Kidney (tissue), 13 donors: ENCODE measurements at regions not wholly inside any gene's neighbourhood (a gene's known extent, or its start where the extent isn't known, plus 50 kb on each side); places are given as distances from the start of the nearest gene placed in this dataset.
A peak's percentile ranks its signal among the peaks of the same experiment; 100 is the strongest.
"Not testable (repeated sequence)": the region's sequence is repeated elsewhere in the genome, so short reads cannot be mapped to it uniquely, and the experiment has no call there.

ENCODE experiments used
- DNase-seq, 5 donors: peaks; one replicate each; pipeline ENCODE4 v3.0.0-alpha.2; 2013 to 2020
- FAIRE-seq: peaks from 2 replicates; lab custom pipeline; 2012; peaks lifted over from hg19 to GRCh38; lab: Jason Lieb, UNC
- H3K27ac ChIP-seq, 2 donors: one replicate each; pipeline ENCODE4 v1.7.0; 2013; ENCODE audit warnings: low read depth in 2 of 2, low read length in 2 of 2, inconsistent platforms in 1 of 2
- H3K27me3 ChIP-seq: one replicate; pipeline ENCODE4 v1.7.1; 2013; ENCODE audit warnings: low read length, inconsistent platforms; ENCODE audit not compliant: control insufficient read depth, insufficient read depth
- H3K36me3 ChIP-seq, 3 donors: one replicate each; pipeline versions ENCODE4 v1.7.0 to v1.7.1; 2013; ENCODE audit warnings: low read length in 3 of 3, control low read depth in 1 of 3, inconsistent platforms in 1 of 3; ENCODE audit not compliant: insufficient read depth in 3 of 3, control insufficient read depth in 2 of 3
- H3K4me1 ChIP-seq, 3 donors: one replicate each; pipeline versions ENCODE4 v1.7.0 to v1.7.1; 2013; ENCODE audit warnings: low read length in 3 of 3, inconsistent platforms in 1 of 3, low read depth in 1 of 3; ENCODE audit not compliant: control insufficient read depth in 2 of 3, insufficient read depth in 2 of 3
- H3K4me3 ChIP-seq, 3 donors: one replicate each; pipeline versions ENCODE4 v1.7.0 to v1.8.1; 2013; ENCODE audit warnings: low read length in 3 of 3, control low read depth in 1 of 3, inconsistent platforms in 1 of 3
- H3K9ac ChIP-seq, 3 donors: one replicate each; pipeline versions ENCODE4 v1.7.0 to v1.7.1; 2013; ENCODE audit warnings: low read length in 3 of 3, control low read depth in 1 of 3, inconsistent platforms in 1 of 3
- H3K9me3 ChIP-seq, 3 donors: one replicate each; pipeline versions ENCODE4 v1.7.0 to v1.7.1; 2013; ENCODE audit warnings: low read length in 3 of 3, control low read depth in 1 of 3, inconsistent platforms in 1 of 3; ENCODE audit not compliant: control insufficient read depth in 2 of 3, insufficient read depth in 1 of 3
- intact Hi-C: fragments of 100-400 bp; cut with DNase I; formaldehyde crosslinking; loops from one replicate; pipeline ENCODE4 v1.11.1; 2022
- TF ChIP-seq, protein P1 (sequence below): IDR thresholded peaks from 3 replicates; pipeline ENCODE4 v1.5.1; 2012; ENCODE audit warnings: mild to moderate bottlenecking, moderate library complexity, borderline replicate concordance; ENCODE audit not compliant: insufficient read depth; ENCODE audit errors: extremely low read depth
- donor health status: control.
- donor health status: control.
- donor health status: control.
- donor health status: control.
- donor health status: control.
- donor health status: DM: yes; HTN: yes; CAD: no.
- donor health status: Normal renal cell carcinoma (clear cell type).

DNA sequence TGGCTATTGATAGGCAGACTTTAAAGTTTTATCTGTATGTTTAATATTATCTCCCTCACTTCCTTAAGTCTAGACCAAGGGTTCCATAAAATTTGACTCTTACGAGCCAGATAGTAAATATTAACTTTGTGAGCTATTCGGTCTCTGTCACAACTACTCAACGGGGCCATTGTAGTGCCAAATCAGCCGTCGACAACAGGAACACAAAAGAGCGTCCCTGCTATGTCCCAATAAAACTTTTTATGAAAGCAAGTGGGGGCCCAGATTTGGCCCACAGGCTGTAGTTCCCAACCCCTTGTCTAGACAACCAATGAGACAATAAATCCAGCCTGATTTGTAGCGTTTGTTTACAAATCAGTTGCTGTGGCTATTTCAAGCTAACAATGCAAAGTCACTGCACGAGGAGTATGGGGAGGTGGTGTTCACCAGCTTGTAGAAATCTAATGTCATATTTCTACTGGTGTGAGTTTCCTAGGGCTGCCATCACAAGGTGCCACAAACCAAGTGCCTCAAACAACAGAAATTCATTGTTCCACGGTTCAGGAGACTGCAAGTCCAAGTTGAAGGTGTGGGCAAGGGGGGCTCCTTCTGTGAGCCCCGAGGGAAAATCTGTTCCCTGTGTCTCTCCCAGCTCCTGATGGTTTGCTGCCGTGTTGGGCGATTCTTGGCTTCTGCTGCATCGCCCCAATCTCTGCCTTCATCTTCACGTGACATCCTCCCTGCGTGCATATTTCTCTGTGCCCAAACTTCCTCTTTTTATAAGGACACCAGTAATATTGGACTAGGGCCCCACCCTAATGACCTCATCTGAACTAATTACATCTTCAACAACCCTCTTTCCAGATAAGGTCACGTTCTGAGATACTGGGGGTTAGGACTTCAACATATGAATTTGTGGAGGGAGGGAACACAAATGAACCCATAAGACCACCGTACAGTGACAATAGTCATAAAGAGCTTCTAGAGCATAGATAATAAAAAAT is 356.0 kb upstream of the JARID2 start:
- Histone ChIP-seq H3K9me3 (no peaks in the 10 kb centered on the region), H3K4me1 (peaks cover 0 to 3% (median 0%) of the 10 kb centered on the region in 3 donors), H3K27me3 (no peaks in the 10 kb centered on the region), H3K27ac (no peak overlapping the region), H3K9ac (no peak overlapping the region), H3K4me3 (peak overlapping the region in 1 of 3 donors; percentile 20), H3K36me3 (no peaks in the 10 kb centered on the region)
- TF ChIP-seq, protein P1, sequence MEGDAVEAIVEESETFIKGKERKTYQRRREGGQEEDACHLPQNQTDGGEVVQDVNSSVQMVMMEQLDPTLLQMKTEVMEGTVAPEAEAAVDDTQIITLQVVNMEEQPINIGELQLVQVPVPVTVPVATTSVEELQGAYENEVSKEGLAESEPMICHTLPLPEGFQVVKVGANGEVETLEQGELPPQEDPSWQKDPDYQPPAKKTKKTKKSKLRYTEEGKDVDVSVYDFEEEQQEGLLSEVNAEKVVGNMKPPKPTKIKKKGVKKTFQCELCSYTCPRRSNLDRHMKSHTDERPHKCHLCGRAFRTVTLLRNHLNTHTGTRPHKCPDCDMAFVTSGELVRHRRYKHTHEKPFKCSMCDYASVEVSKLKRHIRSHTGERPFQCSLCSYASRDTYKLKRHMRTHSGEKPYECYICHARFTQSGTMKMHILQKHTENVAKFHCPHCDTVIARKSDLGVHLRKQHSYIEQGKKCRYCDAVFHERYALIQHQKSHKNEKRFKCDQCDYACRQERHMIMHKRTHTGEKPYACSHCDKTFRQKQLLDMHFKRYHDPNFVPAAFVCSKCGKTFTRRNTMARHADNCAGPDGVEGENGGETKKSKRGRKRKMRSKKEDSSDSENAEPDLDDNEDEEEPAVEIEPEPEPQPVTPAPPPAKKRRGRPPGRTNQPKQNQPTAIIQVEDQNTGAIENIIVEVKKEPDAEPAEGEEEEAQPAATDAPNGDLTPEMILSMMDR, result no peak
- FAIRE-seq, result no peak
- intact Hi-C loops, result no loop called here
- peak in 1 of 5 donors; percentile 54 for DNase-seq

DNA sequence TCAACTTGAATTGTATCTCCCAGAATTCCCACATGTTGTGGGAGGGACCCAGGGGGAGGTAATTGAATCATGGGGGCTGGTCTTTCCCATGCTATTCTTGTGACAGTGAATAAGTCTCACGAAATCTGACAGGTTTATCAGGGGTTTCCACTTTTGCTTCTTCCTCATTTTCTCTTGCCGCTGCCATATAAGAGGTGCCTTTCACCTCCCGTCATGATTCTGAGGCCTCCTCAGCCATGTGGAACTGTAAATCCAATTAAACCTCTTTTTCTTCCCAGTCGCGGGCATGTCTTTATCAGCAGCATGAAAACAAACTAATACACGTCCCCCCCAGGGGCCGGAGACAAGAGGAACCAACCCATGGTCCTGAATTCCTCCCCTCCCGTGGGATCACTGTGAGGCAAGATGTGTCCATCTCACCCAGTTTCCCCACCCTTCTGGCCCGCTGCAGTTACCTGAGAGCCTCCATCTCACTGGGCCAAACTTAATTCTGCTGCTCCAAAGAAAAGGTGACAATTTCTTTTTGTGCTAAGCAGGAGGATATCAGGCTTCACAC is 354.0 kb upstream of the JARID2 start:
- FAIRE-seq, H3K4me1 ChIP-seq, intact Hi-C loops, H3K36me3 ChIP-seq, H3K9ac ChIP-seq, H3K27ac ChIP-seq, H3K27me3 ChIP-seq, H3K4me3 ChIP-seq, H3K9me3 ChIP-seq, DNase-seq: not testable (repeated sequence)

DNA sequence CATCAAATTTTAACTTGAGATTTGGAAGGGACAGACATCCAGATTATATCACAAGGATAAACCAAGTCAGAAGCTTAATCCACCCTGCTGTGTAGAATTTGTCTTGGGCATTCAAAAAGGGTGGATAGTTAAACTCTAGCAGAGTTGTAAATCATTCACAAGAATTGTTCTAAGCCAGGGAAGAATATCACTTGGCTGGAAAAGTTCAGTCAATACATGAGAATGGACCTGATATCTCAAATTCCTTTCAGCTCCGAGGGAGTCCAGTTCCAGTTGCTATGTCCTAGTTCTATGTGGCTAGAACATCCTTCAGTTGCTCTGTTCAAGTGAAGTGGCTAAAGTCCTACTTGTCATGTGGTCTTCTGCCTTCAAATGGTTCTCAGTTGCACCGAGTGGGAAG is 351.8 kb upstream of the JARID2 start:
- no peak overlapping the region for H3K9ac ChIP-seq
- no peak overlapping the region for H3K27ac ChIP-seq
- TF ChIP-seq, protein P1, result no peak
- intact Hi-C loops, result no loop called here
- H3K4me3 ChIP-seq, result no peak overlapping the region
- H3K27me3 ChIP-seq, result no peaks in the 10 kb centered on the region
- H3K9me3 ChIP-seq, result no peaks in the 10 kb centered on the region
- DNase-seq (no peak), FAIRE-seq (no peak)
- peaks cover 0 to 3% (median 0%) of the 10 kb centered on the region in 3 donors for H3K4me1 ChIP-seq
- no peaks in the 10 kb centered on the region for H3K36me3 ChIP-seq

DNA sequence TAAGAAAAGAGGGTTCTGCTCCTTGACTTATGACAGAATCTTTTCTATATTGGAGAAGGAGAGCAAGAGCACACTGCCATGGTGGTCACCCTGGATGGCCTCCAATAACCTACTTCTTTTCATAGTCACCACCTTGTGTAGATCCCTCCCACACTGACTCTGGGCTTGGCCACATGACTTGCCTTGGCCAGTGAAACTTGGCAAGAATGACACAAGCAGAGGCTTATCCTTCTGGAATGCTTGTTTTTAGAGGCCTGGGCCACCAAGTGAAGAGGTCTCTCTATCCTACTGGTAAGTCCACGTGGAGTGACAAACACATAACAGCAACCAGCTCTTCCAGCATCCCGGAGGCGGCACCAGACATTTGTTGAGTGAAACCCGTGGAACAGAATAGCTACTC is 349.4 kb upstream of the JARID2 start:
- FAIRE-seq, result no peak

More for the DNA sequence above, 349.4 kb upstream of the JARID2 start:
- Histone ChIP-seq H3K27me3 (no peaks in the 10 kb centered on the region), H3K4me3 (no peak overlapping the region), H3K9ac (no peak overlapping the region), H3K27ac (no peak overlapping the region), H3K4me1 (peaks cover 0 to 3% (median 0%) of the 10 kb centered on the region in 3 donors), H3K9me3 (peaks cover 0 to 2% (median 0%) of the 10 kb centered on the region in 3 donors), H3K36me3 (no peaks in the 10 kb centered on the region)
- DNase-seq, result no peak
- intact Hi-C loops, result no loop called here
- TF ChIP-seq, protein P1, result no peak
